ENCODE measurements at regions not wholly inside any gene's neighbourhood (a gene's known extent, or its start where the extent isn't known, plus 50 kb on each side); places are given as distances from the start of the nearest gene placed in this dataset.

DNA sequence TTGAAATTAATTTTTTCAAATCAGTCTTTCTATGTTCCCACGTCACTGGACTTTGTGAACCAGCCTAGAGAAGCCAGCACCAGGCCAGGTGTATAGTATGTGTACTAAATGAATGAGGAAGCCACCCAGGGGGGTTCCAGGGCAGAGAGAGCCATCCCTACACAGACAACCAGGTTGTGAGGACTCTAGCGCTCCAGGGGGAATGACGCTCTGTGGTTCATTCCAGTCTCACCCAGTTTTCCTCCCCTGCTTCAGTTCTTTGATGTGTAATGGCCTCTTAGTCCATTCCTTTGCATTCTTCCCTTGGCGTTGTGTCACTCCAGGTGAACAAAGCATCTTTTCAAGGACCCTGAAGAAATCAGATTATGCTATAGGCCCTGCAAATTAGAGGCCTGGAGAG is 330.6 kb downstream of the NSG2 start:
- Histone ChIP-seq H3K4me2 (ENCODE audit: insufficient read depth in 1 of 2, low read depth in 2 of 2, low read length in 2 of 2) (no peak overlapping the region), H2BK120ac (replicated peaks; ENCODE audit: low read depth, low read length) (no peak overlapping the region), H3K18ac (ENCODE audit: extremely low read depth, low read length) (no peak overlapping the region), H3K23me2 (ENCODE audit: low read depth, low read length) (peaks cover 3% of the 10 kb centered on the region; the same call in 1 of the 2 replicates), H4K8ac (ENCODE audit: extremely low read depth, insufficient read depth, low read length) (no peak overlapping the region), H2BK12ac (ENCODE audit: low read depth, low read length) (no peak overlapping the region), H2BK15ac (ENCODE audit: low read length) (no peak overlapping the region), H3K36me3 (ENCODE audit: control insufficient read depth in 2 of 4, insufficient read depth in 4 of 4, low read length in 3 of 4) (no peaks in the 10 kb centered on the region), H3K14ac (ENCODE audit: insufficient read length) (no peak overlapping the region), H3K4ac (replicated peaks; ENCODE audit: insufficient read length, low read depth, low read length) (no peak overlapping the region), H3K27me3 (replicated peaks in 1 of 4; ENCODE audit: control insufficient read depth in 3 of 4, extremely low read depth in 1 of 4, insufficient read depth in 3 of 4, low read length in 3 of 4) (no peaks in the 10 kb centered on the region), H2BK20ac (ENCODE audit: low read length) (no peak overlapping the region), H3K9ac (replicated peaks in 1 of 4; ENCODE audit: extremely low read depth in 1 of 4, low read depth in 3 of 4, low read length in 3 of 4) (no peak overlapping the region), H2AK5ac (ENCODE audit: low read depth, low read length) (no peak overlapping the region), H3K4me1 (replicated peaks in 1 of 4; ENCODE audit: control insufficient read depth in 3 of 4, insufficient read depth in 4 of 4, low read length in 3 of 4) (no peaks in the 10 kb centered on the region), H4K20me1 (replicated peaks in 1 of 2; ENCODE audit: control insufficient read depth in 1 of 2, insufficient read depth in 2 of 2, low read length in 2 of 2) (no peaks in the 10 kb centered on the region), H3K23ac (ENCODE audit: insufficient read length) (no peak overlapping the region), H3K27ac (ENCODE audit: low read depth, low read length) (no peak overlapping the region), H4K91ac (replicated peaks; ENCODE audit: insufficient read length, low read length) (no peak overlapping the region), H3K79me2 (ENCODE audit: control insufficient read depth in 1 of 2, insufficient read depth in 2 of 2, low read length in 2 of 2) (no peaks in the 10 kb centered on the region), H2AFZ (ENCODE audit: low read length) (no peak overlapping the region), H3K56ac (replicated peaks; ENCODE audit: insufficient read length, low read depth, low read length) (no peak overlapping the region), H3K79me1 (ENCODE audit: low read depth, low read length) (no peaks in the 10 kb centered on the region), H2BK5ac (ENCODE audit: low read depth, low read length) (no peak overlapping the region), H4K5ac (ENCODE audit: insufficient read length, low read depth, low read length) (no peak overlapping the region), H3K4me3 (ENCODE audit: extremely low read depth in 1 of 4, insufficient read depth in 2 of 4, low read depth in 3 of 4, low read length in 4 of 4) (no peak overlapping the region), H3K9me3 (ENCODE audit: insufficient read depth in 2 of 2, low read depth in 1 of 2, low read length in 1 of 2) (peaks cover 0 to 2% of the 10 kb centered on the region in 2 experiments; a peak in 1 of 4 replicates)
- POLR2A ChIA-PET (ENCODE audit: partially characterized antibody) = no interaction called here
- DNase-seq (ENCODE audit: low read depth in 1 of 2, low spot score in 2 of 2) = no peak
- FAIRE-seq = no peak
- TF ChIP-seq BRCA1 (IDR thresholded peaks at IDR 0.05; ENCODE audit: low read depth, low read length) = no peak
- TF ChIP-seq YY1 (IDR thresholded peaks at IDR 0.05; ENCODE audit: low read depth, low read length) = no peak
- no peak for TF ChIP-seq TBP (IDR thresholded peaks at IDR 0.05; ENCODE audit: low read depth, low read length)
- no peak for TF ChIP-seq SRF (IDR thresholded peaks at IDR 0.05; ENCODE audit: low read depth, low read length)
- no peak for TF ChIP-seq TAF1 (IDR thresholded peaks at IDR 0.05; ENCODE audit: low read depth, low read length)
- no peak for TF ChIP-seq HDAC2 (IDR thresholded peaks at IDR 0.05; ENCODE audit: borderline replicate concordance in 1 of 2, low read depth in 2 of 2, low read length in 2 of 2)
- TF ChIP-seq SIX5 (IDR thresholded peaks at IDR 0.05; ENCODE audit: low read depth, low read length) = no peak
- 69% methylated on average over 4 of the region's 4 CpGs; no CpG with 5 or more reads in 1 of the 2 experiments for WGBS, 2 experiments (ENCODE audit: extremely low coverage in 1 of 2, insufficient coverage in 1 of 2, insufficient read length in 1 of 2, insufficient replicate concordance in 2 of 2, low coverage in 1 of 2, low lambda C conversion rate in 2 of 2, missing lambda C conversion rate in 1 of 2)
- CTCF ChIA-PET (ENCODE audit: partially characterized antibody) = interaction anchor here (1.1 to 2.1 kb wide), 2 partner anchors 44 to 360 kb away, joined by 3 to 6 read pairs; no protein-coding TSS in a partner anchor
